Adrenal gland (tissue), 5 donors: ENCODE measurements at regions not wholly inside any gene's neighbourhood (a gene's known extent, or its start where the extent isn't known, plus 50 kb on each side); places are given as distances from the start of the nearest gene placed in this dataset.

Experiments
- CTCF ChIP-seq, 6 experiments: fragments of 450-650 bp in 4 of 6; fragments of 200-600 bp in 2 of 6; sonication (generic) in 1 of 6; IDR thresholded peaks; 1 replicate in 5 of 6; 2 replicates in 1 of 6; pipeline versions ENCODE4 v1.5.1 to v1.8.0; 2016 to 2021; ENCODE audit warnings: antibody characterized with exemption in 6 of 6, mild to moderate bottlenecking in 2 of 6, moderate library complexity in 1 of 6
- POLR2A ChIP-seq, 2 donors: fragments of 450-650 bp; IDR thresholded peaks; one replicate each; pipeline ENCODE4 v1.6.1; 2017; ENCODE audit warnings: antibody characterized with exemption in 2 of 2, mild to moderate bottlenecking in 2 of 2, moderate library complexity in 1 of 2
- donor health status: DM: no; HTN: no; CAD: no.

- TF ChIP-seq CTCF (IDR thresholded peaks at IDR 0.05) (no peak), POLR2A (IDR thresholded peaks at IDR 0.05) (no peak)
Observed at GRCh38 chr4:83191026-83191425, 76.5 kb upstream of the PLAC8 start.
